Glutamatergic neuron (in vitro differentiated cells): ENCODE measurements at regions not wholly inside any gene's neighbourhood (a gene's known extent, or its start where the extent isn't known, plus 50 kb on each side); places are given as distances from the start of the nearest gene placed in this dataset.

ENCODE experiments used
- DNase-seq: peaks from one replicate; pipeline ENCODE4 v3.0.0; 2022
- H3K27ac Mint-ChIP-seq: one replicate; pipeline ENCODE4 v1.8.0; 2020; ENCODE audit warnings: mild to moderate bottlenecking, mixed read lengths, inconsistent platforms; ENCODE audit not compliant: unreplicated experiment
- H3K27me3 Mint-ChIP-seq: one replicate; pipeline ENCODE4 v1.8.0; 2020; ENCODE audit warnings: mild to moderate bottlenecking, moderate library complexity, mixed read lengths, inconsistent platforms; ENCODE audit not compliant: unreplicated experiment
- H3K36me3 Mint-ChIP-seq: one replicate; pipeline ENCODE4 v1.8.0; 2020; ENCODE audit warnings: mild to moderate bottlenecking, mixed read lengths, inconsistent platforms; ENCODE audit not compliant: unreplicated experiment
- H3K4me1 Mint-ChIP-seq: one replicate; pipeline ENCODE4 v1.8.0; 2020; ENCODE audit warnings: mild to moderate bottlenecking, low read depth, mixed read lengths, inconsistent platforms; ENCODE audit not compliant: unreplicated experiment
- H3K4me3 Mint-ChIP-seq: one replicate; pipeline ENCODE4 v1.8.0; 2020; ENCODE audit warnings: mild to moderate bottlenecking, mixed read lengths, inconsistent platforms; ENCODE audit not compliant: unreplicated experiment
- H3K9me3 Mint-ChIP-seq: one replicate; pipeline ENCODE4 v1.8.0; 2020; ENCODE audit warnings: mild to moderate bottlenecking, moderate library complexity, mixed read lengths, inconsistent platforms; ENCODE audit not compliant: unreplicated experiment
- TF ChIP-seq, protein P1 (sequence below): fragments of 200-600 bp; sonication (generic); IDR thresholded peaks from one replicate; pipeline ENCODE4 v1.5.0; 2021; ENCODE audit not compliant: partially characterized antibody, unreplicated experiment

- H3K4me3 Mint-ChIP-seq, result no peak overlapping the region
- no peak overlapping the region for H3K27ac Mint-ChIP-seq
- TF ChIP-seq, protein P1, sequence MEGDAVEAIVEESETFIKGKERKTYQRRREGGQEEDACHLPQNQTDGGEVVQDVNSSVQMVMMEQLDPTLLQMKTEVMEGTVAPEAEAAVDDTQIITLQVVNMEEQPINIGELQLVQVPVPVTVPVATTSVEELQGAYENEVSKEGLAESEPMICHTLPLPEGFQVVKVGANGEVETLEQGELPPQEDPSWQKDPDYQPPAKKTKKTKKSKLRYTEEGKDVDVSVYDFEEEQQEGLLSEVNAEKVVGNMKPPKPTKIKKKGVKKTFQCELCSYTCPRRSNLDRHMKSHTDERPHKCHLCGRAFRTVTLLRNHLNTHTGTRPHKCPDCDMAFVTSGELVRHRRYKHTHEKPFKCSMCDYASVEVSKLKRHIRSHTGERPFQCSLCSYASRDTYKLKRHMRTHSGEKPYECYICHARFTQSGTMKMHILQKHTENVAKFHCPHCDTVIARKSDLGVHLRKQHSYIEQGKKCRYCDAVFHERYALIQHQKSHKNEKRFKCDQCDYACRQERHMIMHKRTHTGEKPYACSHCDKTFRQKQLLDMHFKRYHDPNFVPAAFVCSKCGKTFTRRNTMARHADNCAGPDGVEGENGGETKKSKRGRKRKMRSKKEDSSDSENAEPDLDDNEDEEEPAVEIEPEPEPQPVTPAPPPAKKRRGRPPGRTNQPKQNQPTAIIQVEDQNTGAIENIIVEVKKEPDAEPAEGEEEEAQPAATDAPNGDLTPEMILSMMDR, result no peak
- H3K9me3 Mint-ChIP-seq, result no peaks in the 10 kb centered on the region
- no peaks in the 10 kb centered on the region for H3K4me1 Mint-ChIP-seq
- no peak for DNase-seq
- no peaks in the 10 kb centered on the region for H3K36me3 Mint-ChIP-seq
- no peaks in the 10 kb centered on the region for H3K27me3 Mint-ChIP-seq
Measured at GRCh38 chr2:19416083-19416482, 57.7 kb upstream of the OSR1 start.

- no peak overlapping the region for H3K4me3 Mint-ChIP-seq
- no peaks in the 10 kb centered on the region for H3K4me1 Mint-ChIP-seq
- H3K27ac Mint-ChIP-seq, result no peak overlapping the region
- TF ChIP-seq, protein P1, result no peak
- no peaks in the 10 kb centered on the region for H3K36me3 Mint-ChIP-seq
- no peaks in the 10 kb centered on the region for H3K9me3 Mint-ChIP-seq
- DNase-seq, result no peak
- H3K27me3 Mint-ChIP-seq, result no peaks in the 10 kb centered on the region
Measured at GRCh38 chr2:19409046-19409445, 50.6 kb upstream of the OSR1 start.

GRCh38 chr2:19408592-19408991, 50.2 kb upstream of the OSR1 start:
- Mint-ChIP-seq H3K27ac (no peak overlapping the region), H3K9me3 (no peaks in the 10 kb centered on the region), H3K4me3 (no peak overlapping the region), H3K36me3 (no peaks in the 10 kb centered on the region), H3K4me1 (no peaks in the 10 kb centered on the region), H3K27me3 (no peaks in the 10 kb centered on the region)
- TF ChIP-seq, protein P1, result no peak
- no peak for DNase-seq
